ENCODE measurements at regions not wholly inside any gene's neighbourhood (a gene's known extent, or its start where the extent isn't known, plus 50 kb on each side); places are given as distances from the start of the nearest gene placed in this dataset.

- dilution Hi-C loops (cut with HindIII; ENCODE audit: low sequenced_read_pairs, unreplicated experiment): no loop called here
- H2BK15ac ChIP-seq (ENCODE audit: low read depth, low read length): no peak overlapping the region
- ATAC-seq (ENCODE audit: low read depth): no peak
- no peak overlapping the region for H2AK5ac ChIP-seq (ENCODE audit: low read depth, low read length)
- H3K79me1 ChIP-seq (ENCODE audit: low read depth in 1 of 2, low read length in 2 of 2): no peaks in the 10 kb centered on the region
- intact Hi-C loops (cut with micrococcal nuclease): no loop called here
- no peak overlapping the region for H3K4me2 ChIP-seq (ENCODE audit: low read depth, low read length)
- H2BK5ac ChIP-seq (ENCODE audit: low read depth, low read length, poor library complexity, severe bottlenecking): no peak overlapping the region
- CTCF ChIA-PET: no interaction called here
- no peaks in the 10 kb centered on the region for H3K4me1 ChIP-seq (ENCODE audit: control insufficient read depth, insufficient read depth, low read length)
- no peak for DNase-seq
- no peaks in the 10 kb centered on the region for H4K20me1 ChIP-seq (ENCODE audit: insufficient read depth, low read length)
- no peak overlapping the region for H2AK9ac ChIP-seq (replicated peaks; ENCODE audit: low read depth, low read length, poor library complexity)
- H3K27ac ChIP-seq (ENCODE audit: insufficient read depth, low read length): no peak overlapping the region
- H3K9ac ChIP-seq (ENCODE audit: low read depth, low read length): no peak overlapping the region
- H2BK20ac ChIP-seq (ENCODE audit: low read depth, low read length): no peak overlapping the region
- no peak overlapping the region for H3K4ac ChIP-seq (ENCODE audit: low read depth, low read length)
- TF ChIP-seq MAFK (IDR thresholded peaks at IDR 0.05; ENCODE audit: low read depth, low read length) (no peak), POLR2A (IDR thresholded peaks at IDR 0.05; ENCODE audit: low read depth, low read length) (no peak)
- H4K5ac ChIP-seq (ENCODE audit: low read depth, low read length): no peak overlapping the region
- H3K36me3 ChIP-seq (ENCODE audit: control insufficient read depth, insufficient read depth, low read length): no peaks in the 10 kb centered on the region
- no peak overlapping the region for H3K18ac ChIP-seq (ENCODE audit: low read depth, low read length)
- in situ Hi-C loops (cut with MboI; ENCODE audit: low sequenced_read_pairs): no loop called here
- no peak overlapping the region for H4K8ac ChIP-seq (ENCODE audit: low read depth in 2 of 2, low read length in 2 of 2)
- no peaks in the 10 kb centered on the region for H3K9me1 ChIP-seq (ENCODE audit: insufficient read depth, low read length)
- H3K56ac ChIP-seq (ENCODE audit: extremely low read depth, insufficient read depth, low read length): no peak overlapping the region
- BruUV-seq (replicated peaks): no TSS peak
- no peak overlapping the region for H2AFZ ChIP-seq (replicated peaks; ENCODE audit: low read length, poor library complexity)
- POLR2A ChIA-PET (ENCODE audit: unreplicated experiment): no interaction called here
- H4K91ac ChIP-seq (ENCODE audit: insufficient read depth, low read depth, low read length): no peak overlapping the region
- no peak overlapping the region for H2BK120ac ChIP-seq (ENCODE audit: low read depth, low read length)
- H3K23ac ChIP-seq (ENCODE audit: low read depth, low read length): no peak overlapping the region
- H3K14ac ChIP-seq (replicated peaks; ENCODE audit: low read depth, low read length): no peak overlapping the region
- H3K4me3 ChIP-seq (ENCODE audit: insufficient read depth, low read depth, low read length): no peak overlapping the region
- 80% methylated on average over 8 of the region's 20 CpGs; no CpG with 5 or more reads in 1 of the 2 experiments for WGBS, 2 experiments (ENCODE audit: extremely low coverage in 2 of 2, insufficient read length in 1 of 2)
- peaks cover 46% of the 10 kb centered on the region for H3K9me3 ChIP-seq (ENCODE audit: control insufficient read depth, insufficient read depth, low read length)
- H3K27me3 ChIP-seq (ENCODE audit: control insufficient read depth, insufficient read depth, low read length): no peaks in the 10 kb centered on the region
Observed at GRCh38 chr22:48720662-48721394, 1106.8 kb downstream of the BRD1 start.

All from IMR-90 (cell line).